Smooth muscle cell (in vitro differentiated cells): ENCODE measurements at regions not wholly inside any gene's neighbourhood (a gene's known extent, or its start where the extent isn't known, plus 50 kb on each side); places are given as distances from the start of the nearest gene placed in this dataset.

Source experiments
- DNase-seq: peaks from one replicate; lab custom pipeline; 2025; ENCODE audit not compliant: unreplicated experiment; lab: John Stamatoyannopoulos, UW
- H2AFZ ChIP-seq: fragments of 200-600 bp; sonication (generic); 2 replicates; pipeline ENCODE4 v1.6.0; 2016; ENCODE audit warnings: antibody characterized with exemption, low read depth, mild to moderate bottlenecking
- H3F3A ChIP-seq: fragments of 200-600 bp; sonication (generic); 2 replicates; pipeline ENCODE4 v1.6.0; 2017; ENCODE audit warnings: antibody characterized with exemption, low read depth
- H3K27ac ChIP-seq: fragments of 200-600 bp; sonication (generic); 2 replicates; pipeline ENCODE4 v1.5.1; 2016; ENCODE audit warnings: low read depth, mild to moderate bottlenecking
- H3K27me3 ChIP-seq: fragments of 200-600 bp; sonication (generic); 2 replicates; pipeline ENCODE4 v1.6.1; 2016; ENCODE audit warnings: low read depth, mild to moderate bottlenecking
- H3K36me3 ChIP-seq: fragments of 200-600 bp; sonication (generic); 2 replicates; pipeline ENCODE4 v1.5.1; 2016; ENCODE audit warnings: low read depth
- H3K4me1 ChIP-seq: fragments of 200-600 bp; sonication (generic); 2 replicates; pipeline ENCODE4 v1.5.1; 2016; ENCODE audit warnings: low read depth
- H3K4me2 ChIP-seq: fragments of 200-600 bp; sonication (generic); 2 replicates; pipeline ENCODE4 v1.6.0; 2016; ENCODE audit warnings: mild to moderate bottlenecking
- H3K4me3 ChIP-seq: fragments of 200-600 bp; sonication (generic); 2 replicates; pipeline ENCODE4 v1.5.1; 2016; ENCODE audit warnings: mild to moderate bottlenecking
- H3K79me2 ChIP-seq: fragments of 200-600 bp; sonication (generic); 2 replicates; pipeline ENCODE4 v1.6.0; 2016; ENCODE audit warnings: low read depth, mild to moderate bottlenecking
- H3K9ac ChIP-seq: fragments of 200-600 bp; sonication (generic); 2 replicates; pipeline ENCODE4 v1.6.0; 2016; ENCODE audit warnings: low read depth
- H3K9me3 ChIP-seq: fragments of 200-600 bp; sonication (generic); replicated peaks from 2 replicates; pipeline ENCODE4 v1.5.1; 2016; ENCODE audit warnings: low read depth
- H4K20me1 ChIP-seq: fragments of 200-600 bp; sonication (generic); 2 replicates; pipeline ENCODE4 v1.6.0; 2016; ENCODE audit warnings: low read depth
- CTCF ChIP-seq: fragments of 200-600 bp; sonication (generic); IDR thresholded peaks from 2 replicates; pipeline ENCODE4 v1.5.1; 2017; ENCODE audit warnings: borderline replicate concordance, mild to moderate bottlenecking, antibody characterized with exemption; ENCODE audit not compliant: insufficient read depth, poor library complexity, severe bottlenecking
- WGBS: methylation state at CpG from one replicate; pipeline ENCODE4 v1.1.7; 2016; ENCODE audit warnings: low lambda C conversion rate; 5-methylcytosine and 5-hydroxymethylcytosine counted together

- H3K79me2 ChIP-seq = no peaks in the 10 kb centered on the region
- TF ChIP-seq CTCF = no peak
- no peak overlapping the region for H3K27ac ChIP-seq
- 90% methylated on average over 4 of the region's 4 CpGs for WGBS
- H3F3A ChIP-seq = no peaks in the 10 kb centered on the region
- no peak overlapping the region for H3K9ac ChIP-seq
- no peaks in the 10 kb centered on the region for H3K36me3 ChIP-seq
- no peak for DNase-seq
- no peaks in the 10 kb centered on the region for H3K27me3 ChIP-seq
- H4K20me1 ChIP-seq = no peaks in the 10 kb centered on the region
- H3K4me1 ChIP-seq = no peaks in the 10 kb centered on the region
- H3K4me2 ChIP-seq = no peak overlapping the region
- H3K9me3 ChIP-seq = no peaks in the 10 kb centered on the region
- no peak overlapping the region for H3K4me3 ChIP-seq
- no peak overlapping the region for H2AFZ ChIP-seq
These were observed 559.3 kb upstream of the ARRDC4 start for GRCh38 chr15:97401195-97401594.

GRCh38 chr15:97401970-97402369, 558.5 kb upstream of the ARRDC4 start:
- DNase-seq = no peak
- 97% methylated on average over 2 of the region's 2 CpGs for WGBS
- Histone ChIP-seq H3K27me3 (no peaks in the 10 kb centered on the region), H3K4me3 (no peak overlapping the region), H3K79me2 (no peaks in the 10 kb centered on the region), H2AFZ (no peak overlapping the region), H4K20me1 (no peaks in the 10 kb centered on the region), H3K9me3 (no peaks in the 10 kb centered on the region), H3K4me2 (no peak overlapping the region), H3F3A (no peaks in the 10 kb centered on the region), H3K9ac (no peak overlapping the region), H3K4me1 (no peaks in the 10 kb centered on the region), H3K36me3 (no peaks in the 10 kb centered on the region), H3K27ac (no peak overlapping the region)
- no peak for TF ChIP-seq CTCF

- Histone ChIP-seq H3K27me3 (no peaks in the 10 kb centered on the region), H3K27ac (no peak overlapping the region), H4K20me1 (no peaks in the 10 kb centered on the region), H2AFZ (no peak overlapping the region), H3K4me1 (no peaks in the 10 kb centered on the region), H3F3A (no peaks in the 10 kb centered on the region), H3K9me3 (no peaks in the 10 kb centered on the region), H3K9ac (no peak overlapping the region), H3K4me3 (no peak overlapping the region), H3K36me3 (no peaks in the 10 kb centered on the region), H3K79me2 (no peaks in the 10 kb centered on the region), H3K4me2 (no peak overlapping the region)
- 61% methylated on average over 2 of the region's 2 CpGs for whole genome bisulfite sequencing
- no peak for TF ChIP-seq CTCF
- no peak for DNase-seq
These were observed 553.7 kb upstream of the ARRDC4 start for GRCh38 chr15:97406841-97407240.

GRCh38 chr15:97410897-97411575, 549.5 kb upstream of the ARRDC4 start:
- H3K27ac ChIP-seq = no peak overlapping the region

More at GRCh38 chr15:97410897-97411575, 549.5 kb upstream of the ARRDC4 start:
- Histone ChIP-seq H3K79me2 (no peaks in the 10 kb centered on the region), H4K20me1 (no peaks in the 10 kb centered on the region), H3K4me2 (no peak overlapping the region), H3K27me3 (no peaks in the 10 kb centered on the region), H3K4me1 (no peaks in the 10 kb centered on the region), H3F3A (no peaks in the 10 kb centered on the region), H3K36me3 (no peaks in the 10 kb centered on the region), H3K9me3 (no peaks in the 10 kb centered on the region), H3K4me3 (no peak overlapping the region), H2AFZ (no peak overlapping the region), H3K9ac (no peak overlapping the region)
- 83% methylated on average over 5 of the region's 5 CpGs for WGBS
- TF ChIP-seq CTCF = no peak
- DNase-seq = no peak
